Muscle layer of duodenum (tissue), 2 donors: ENCODE measurements at regions not wholly inside any gene's neighbourhood (a gene's known extent, or its start where the extent isn't known, plus 50 kb on each side); places are given as distances from the start of the nearest gene placed in this dataset.

ENCODE experiments used
- H3K27ac ChIP-seq: one replicate; pipeline ENCODE4 v1.7.0; 2013; ENCODE audit warnings: mild to moderate bottlenecking, low read length
- H3K27me3 ChIP-seq: one replicate; pipeline ENCODE4 v1.7.0; 2013; ENCODE audit warnings: low read depth, mild to moderate bottlenecking, control low read depth, low read length
- H3K36me3 ChIP-seq, 2 donors: one replicate each; pipeline ENCODE4 v1.7.0; 2013; ENCODE audit warnings: low read length in 2 of 2, control low read depth in 1 of 2, mild to moderate bottlenecking in 1 of 2; ENCODE audit not compliant: insufficient read depth in 2 of 2, control insufficient read depth in 1 of 2
- H3K4me1 ChIP-seq, 2 donors: one replicate each; pipeline ENCODE4 v1.7.0; 2013; ENCODE audit warnings: low read length in 2 of 2, mild to moderate bottlenecking in 2 of 2, control low read depth in 1 of 2, moderate library complexity in 1 of 2; ENCODE audit not compliant: insufficient read depth in 2 of 2, control insufficient read depth in 1 of 2
- H3K4me3 ChIP-seq, 2 donors: one replicate each; pipeline ENCODE4 v1.7.0; 2013; ENCODE audit warnings: low read length in 2 of 2, low read depth in 1 of 2, mild to moderate bottlenecking in 1 of 2
- H3K9me3 ChIP-seq, 2 donors: one replicate each; pipeline ENCODE4 v1.7.0; 2013; ENCODE audit warnings: low read length in 2 of 2, control low read depth in 1 of 2, mild to moderate bottlenecking in 1 of 2; ENCODE audit not compliant: control insufficient read depth in 1 of 2
- donor health status: healthy.

DNA sequence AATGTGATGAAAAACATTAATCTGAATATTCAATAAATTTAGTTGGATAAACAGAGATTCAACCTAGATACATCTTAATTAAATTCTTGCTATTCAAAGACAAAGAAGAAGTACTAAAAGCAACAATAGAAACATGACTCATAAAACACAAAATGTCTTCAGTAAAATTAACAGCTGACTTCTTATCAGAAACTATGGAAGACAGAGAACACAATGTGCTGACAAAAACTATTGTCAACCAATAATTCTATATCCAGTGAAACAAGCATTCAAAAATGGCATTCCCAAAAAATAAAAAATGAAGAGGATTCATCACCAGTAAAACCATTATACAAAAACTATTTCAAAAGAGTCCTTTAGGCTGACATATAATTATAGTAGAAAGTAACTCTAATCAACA is 400.5 kb upstream of the SORCS1 start:
- no peak overlapping the region for H3K4me3 ChIP-seq
- H3K4me1 ChIP-seq, result no peaks in the 10 kb centered on the region
- H3K27me3 ChIP-seq, result no peaks in the 10 kb centered on the region
- H3K9me3 ChIP-seq, result peaks cover 0 to 12% of the 10 kb centered on the region in 2 donors
- H3K27ac ChIP-seq, result no peak overlapping the region
- H3K36me3 ChIP-seq, result no peaks in the 10 kb centered on the region

DNA sequence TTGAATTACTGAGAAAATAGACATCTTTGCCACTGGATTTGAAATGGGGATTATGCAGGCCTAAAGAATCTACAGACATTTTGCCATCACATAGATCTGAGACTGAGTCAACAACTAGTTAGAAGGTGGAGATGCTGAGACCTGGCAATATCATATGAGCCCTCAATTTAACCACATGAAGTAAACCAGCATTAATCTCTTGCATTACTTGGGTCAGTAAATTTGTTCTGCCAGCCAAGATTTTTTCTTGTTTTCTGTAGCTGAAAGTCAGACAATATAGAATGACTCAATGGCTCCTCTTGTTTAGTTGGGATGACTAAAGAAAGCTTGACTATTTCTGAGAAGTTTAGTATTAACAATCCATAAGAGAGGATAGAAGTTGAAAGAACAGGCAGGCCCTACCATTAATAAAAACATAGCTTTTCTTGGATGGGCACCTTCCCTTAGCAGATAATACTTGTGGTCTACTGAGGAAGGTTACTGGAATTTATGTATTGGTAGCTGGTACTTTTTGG is 396.7 kb upstream of the SORCS1 start:
- Histone ChIP-seq H3K27ac (no peak overlapping the region), H3K9me3 (peaks cover 0 to 4% of the 10 kb centered on the region in 2 donors), H3K27me3 (no peaks in the 10 kb centered on the region), H3K36me3 (no peaks in the 10 kb centered on the region), H3K4me3 (no peak overlapping the region), H3K4me1 (no peaks in the 10 kb centered on the region)

DNA sequence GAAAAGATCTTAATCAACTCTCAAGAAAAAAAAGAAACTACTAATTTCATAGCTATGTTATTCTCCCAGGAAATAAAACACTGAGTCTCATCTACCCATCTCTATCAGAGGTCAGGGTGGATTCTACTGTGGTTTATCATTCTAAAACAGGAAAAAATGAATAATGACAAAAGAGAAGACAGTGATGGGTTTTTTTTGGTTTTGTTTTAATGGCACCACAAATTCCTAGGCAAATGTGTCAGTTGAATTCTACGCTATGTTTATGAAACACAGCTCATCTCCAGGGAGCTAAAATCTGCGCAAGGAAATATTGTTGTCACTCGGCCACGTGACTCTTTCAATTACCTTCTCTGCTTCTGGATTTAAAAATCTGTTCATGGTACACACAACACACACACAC is 393.4 kb upstream of the SORCS1 start:
- Histone ChIP-seq H3K36me3 (no peaks in the 10 kb centered on the region), H3K4me1 (peaks cover 0 to 4% of the 10 kb centered on the region in 2 donors), H3K4me3 (no peak overlapping the region), H3K27me3 (no peaks in the 10 kb centered on the region), H3K9me3 (no peaks in the 10 kb centered on the region), H3K27ac (no peak overlapping the region)

DNA sequence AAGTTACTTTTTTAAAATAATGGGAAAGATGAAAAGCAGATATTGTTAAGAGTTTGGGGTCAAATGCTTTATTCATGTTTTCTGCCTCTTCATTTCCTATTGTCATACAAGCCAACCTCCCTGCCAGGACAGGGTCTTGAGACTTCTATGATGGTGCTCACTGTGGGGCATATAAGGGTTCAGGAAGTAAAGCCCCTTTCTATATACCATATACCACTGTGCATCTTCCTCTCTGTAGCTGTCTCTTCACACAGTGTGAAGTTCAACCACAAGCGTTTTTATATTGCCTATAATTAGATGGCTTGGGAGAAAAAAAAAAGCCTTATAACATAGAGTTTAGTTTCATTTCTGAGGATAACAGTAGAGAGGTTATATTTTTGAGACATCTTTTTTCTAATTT is 389.8 kb upstream of the SORCS1 start:
- H3K27ac ChIP-seq, result no peak overlapping the region
- no peaks in the 10 kb centered on the region for H3K9me3 ChIP-seq
- peaks cover 0 to 4% of the 10 kb centered on the region in 2 donors for H3K4me1 ChIP-seq
- H3K4me3 ChIP-seq, result no peak overlapping the region
- H3K27me3 ChIP-seq, result no peaks in the 10 kb centered on the region
- H3K36me3 ChIP-seq, result no peaks in the 10 kb centered on the region

DNA sequence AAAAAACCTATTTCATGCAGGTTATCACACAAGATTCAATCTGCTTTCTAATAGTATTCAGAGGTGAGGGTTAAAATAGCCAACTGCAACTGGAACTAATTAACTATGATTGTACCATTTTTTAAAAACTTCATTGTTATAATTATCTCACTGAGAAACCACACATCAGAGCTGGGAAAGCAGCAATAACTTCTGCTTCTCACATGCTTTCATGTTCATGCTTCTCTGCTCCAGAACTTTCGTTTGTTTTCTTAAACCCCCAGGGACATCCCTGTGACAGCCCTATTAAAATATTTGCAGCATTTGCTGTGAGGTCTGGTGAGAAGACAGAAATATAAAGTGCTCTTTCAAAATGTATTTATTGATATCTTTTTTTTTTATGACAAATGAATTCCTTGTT is 389.0 kb upstream of the SORCS1 start:
- H3K4me3 ChIP-seq, result no peak overlapping the region
- H3K9me3 ChIP-seq, result no peaks in the 10 kb centered on the region
- no peaks in the 10 kb centered on the region for H3K36me3 ChIP-seq
- no peaks in the 10 kb centered on the region for H3K27me3 ChIP-seq
- H3K27ac ChIP-seq, result no peak overlapping the region
- H3K4me1 ChIP-seq, result peaks cover 0 to 4% of the 10 kb centered on the region in 2 donors

DNA sequence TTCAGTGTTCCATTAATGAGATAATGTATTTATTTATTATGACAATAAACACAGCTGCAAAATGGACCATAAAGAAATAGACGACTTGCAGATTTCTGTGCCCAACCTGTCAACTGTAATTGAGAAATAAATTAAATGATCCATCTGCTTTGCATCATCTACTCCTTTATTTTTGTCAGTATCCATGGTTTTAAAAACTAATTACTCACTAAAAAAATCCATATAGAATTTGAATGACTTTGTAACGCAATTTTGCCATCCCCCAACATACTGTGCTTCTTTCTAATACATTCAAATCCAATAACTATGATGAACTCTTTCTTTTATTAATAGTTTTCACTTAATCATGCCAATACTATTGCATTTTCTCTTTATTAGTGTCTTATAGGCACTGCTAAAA is 388.5 kb upstream of the SORCS1 start:
- Histone ChIP-seq H3K36me3 (no peaks in the 10 kb centered on the region), H3K27me3 (no peaks in the 10 kb centered on the region), H3K27ac (no peak overlapping the region), H3K9me3 (no peaks in the 10 kb centered on the region), H3K4me3 (no peak overlapping the region), H3K4me1 (peaks cover 0 to 4% of the 10 kb centered on the region in 2 donors)

DNA sequence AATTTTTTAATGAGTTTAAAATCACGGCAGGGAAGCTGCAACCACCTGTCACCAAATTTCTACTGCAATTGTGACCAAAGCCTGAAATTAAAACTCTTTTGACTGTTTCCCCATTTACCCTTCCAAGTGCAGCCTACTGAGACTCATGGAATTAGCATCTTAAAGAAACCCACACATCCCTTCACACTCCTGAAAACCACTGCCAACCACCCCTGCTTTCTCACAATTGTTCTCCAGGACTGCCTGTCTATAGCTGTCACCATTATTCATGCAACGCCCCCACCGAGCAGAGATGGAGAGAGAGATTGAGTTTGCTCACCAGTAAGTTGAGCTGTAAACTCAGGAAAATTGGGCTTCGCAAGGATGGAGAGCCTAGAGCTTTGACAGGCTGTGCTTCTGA is 383.8 kb upstream of the SORCS1 start:
- H3K4me1 ChIP-seq, result peaks cover 0 to 3% of the 10 kb centered on the region in 2 donors

DNA sequence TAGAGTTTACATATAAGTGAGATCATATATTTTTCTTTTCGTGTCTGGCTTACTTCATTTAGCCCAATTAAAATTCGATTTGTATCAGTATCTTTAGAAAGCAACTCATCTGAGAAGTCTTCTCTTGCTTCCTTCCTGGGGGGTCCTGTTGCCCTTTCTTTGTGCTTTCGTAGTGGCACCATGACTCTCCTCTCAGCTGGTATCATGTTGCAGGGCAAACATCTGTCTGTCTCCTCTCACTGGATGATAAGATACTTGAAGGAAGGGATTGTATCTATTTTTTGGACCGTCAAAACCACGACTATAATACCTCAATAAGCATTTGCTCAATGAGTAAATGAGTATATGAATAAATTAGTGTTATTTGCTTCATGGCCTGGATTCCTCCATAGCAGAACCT is 382.5 kb upstream of the SORCS1 start:
- H3K27ac ChIP-seq, result no peak overlapping the region
- H3K36me3 ChIP-seq, result no peaks in the 10 kb centered on the region
- H3K4me3 ChIP-seq, result no peak overlapping the region
- H3K9me3 ChIP-seq, result no peaks in the 10 kb centered on the region
- no peaks in the 10 kb centered on the region for H3K27me3 ChIP-seq
- H3K4me1 ChIP-seq, result no peaks in the 10 kb centered on the region

More for the DNA sequence above, 383.8 kb upstream of the SORCS1 start:
- Histone ChIP-seq H3K36me3 (no peaks in the 10 kb centered on the region), H3K27ac (no peak overlapping the region), H3K27me3 (no peaks in the 10 kb centered on the region), H3K9me3 (no peaks in the 10 kb centered on the region), H3K4me3 (no peak overlapping the region)

DNA sequence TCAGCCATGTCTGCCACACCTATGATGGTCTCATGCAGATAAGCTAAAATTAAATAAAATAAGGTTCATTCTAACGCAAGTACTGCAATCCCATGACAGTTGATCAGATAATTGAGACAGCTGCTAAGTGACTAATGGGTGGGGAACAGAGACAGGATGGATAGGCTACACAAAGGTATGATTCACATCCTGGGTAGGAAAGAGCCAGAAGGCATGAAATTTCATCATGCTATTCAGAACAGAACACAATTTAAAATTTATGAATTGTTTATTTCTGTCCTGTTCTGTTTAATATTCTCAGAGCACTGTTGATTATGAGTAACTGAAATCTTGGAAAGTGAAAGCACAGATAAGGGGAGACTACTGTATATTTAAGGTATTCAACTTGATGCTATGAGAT is 381.8 kb upstream of the SORCS1 start:
- Histone ChIP-seq H3K4me3 (no peak overlapping the region), H3K4me1 (no peaks in the 10 kb centered on the region), H3K27ac (no peak overlapping the region), H3K36me3 (no peaks in the 10 kb centered on the region), H3K27me3 (no peaks in the 10 kb centered on the region), H3K9me3 (no peaks in the 10 kb centered on the region)

DNA sequence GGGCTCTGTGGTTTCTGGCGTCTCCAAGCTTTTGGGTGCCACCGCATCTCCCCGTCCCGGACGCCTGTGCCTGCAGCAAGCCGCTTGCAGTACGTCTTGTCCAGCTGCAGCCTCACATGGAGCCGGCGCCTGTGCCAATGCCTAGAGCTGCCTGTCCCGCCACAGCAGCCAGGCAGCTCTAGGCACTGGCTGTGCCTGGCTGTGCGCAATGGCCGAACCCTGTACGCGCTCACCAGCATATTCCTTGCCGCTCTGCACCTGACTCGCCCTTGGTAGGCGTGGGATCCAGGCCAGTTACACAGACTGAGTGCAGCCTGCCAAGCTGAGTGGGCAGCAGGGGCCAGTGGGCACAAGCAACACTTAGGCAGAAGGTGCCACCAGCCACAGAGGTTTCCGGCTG is 381.2 kb upstream of the SORCS1 start:
- H3K27ac ChIP-seq, result no peak overlapping the region
- H3K4me3 ChIP-seq, result no peak overlapping the region
- no peaks in the 10 kb centered on the region for H3K9me3 ChIP-seq
- no peaks in the 10 kb centered on the region for H3K36me3 ChIP-seq
- no peaks in the 10 kb centered on the region for H3K4me1 ChIP-seq
- no peaks in the 10 kb centered on the region for H3K27me3 ChIP-seq

DNA sequence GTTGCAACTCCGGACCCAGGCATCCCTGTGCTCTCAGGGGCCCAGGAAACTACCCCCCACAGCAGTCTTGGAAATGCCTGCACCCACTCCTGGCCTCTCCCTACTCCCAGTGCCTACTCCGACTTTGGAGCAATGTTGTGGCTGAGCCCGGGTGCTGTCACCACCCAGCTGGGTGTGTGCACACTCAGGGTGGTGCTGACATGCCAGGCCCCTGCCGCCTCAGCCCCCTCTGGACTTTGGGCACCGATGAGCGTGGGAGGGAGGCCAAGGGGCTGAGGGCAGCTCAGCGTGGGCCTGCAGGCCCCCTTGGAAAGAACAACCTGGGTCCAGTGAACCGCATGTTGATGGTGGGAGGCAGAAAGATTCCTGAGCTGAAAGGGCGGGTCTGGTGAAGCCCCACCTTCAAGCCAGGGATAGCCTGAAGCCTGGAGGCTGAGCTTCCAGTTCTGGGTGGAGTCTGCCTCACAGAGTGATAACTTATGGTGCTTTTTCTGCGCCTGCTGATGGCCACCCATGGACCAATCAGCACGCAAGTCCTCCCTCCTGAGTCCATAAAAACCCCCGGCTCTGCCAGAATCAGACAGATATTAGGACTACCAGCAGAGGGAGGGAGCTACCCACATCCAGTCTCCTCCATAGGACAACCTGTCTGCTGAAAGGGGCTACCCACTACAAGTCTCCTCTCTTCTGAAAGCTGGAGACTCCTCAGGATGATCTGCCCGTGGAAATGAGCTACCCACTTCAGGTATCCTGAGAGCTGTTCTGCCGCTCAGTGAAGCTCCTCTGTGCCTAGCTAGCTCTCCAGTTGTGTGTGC is 380.4 kb upstream of the SORCS1 start:
- no peaks in the 10 kb centered on the region for H3K9me3 ChIP-seq
- H3K27ac ChIP-seq, result no peak overlapping the region
- no peaks in the 10 kb centered on the region for H3K27me3 ChIP-seq
- H3K4me1 ChIP-seq, result no peaks in the 10 kb centered on the region
- no peak overlapping the region for H3K4me3 ChIP-seq
- H3K36me3 ChIP-seq, result no peaks in the 10 kb centered on the region

DNA sequence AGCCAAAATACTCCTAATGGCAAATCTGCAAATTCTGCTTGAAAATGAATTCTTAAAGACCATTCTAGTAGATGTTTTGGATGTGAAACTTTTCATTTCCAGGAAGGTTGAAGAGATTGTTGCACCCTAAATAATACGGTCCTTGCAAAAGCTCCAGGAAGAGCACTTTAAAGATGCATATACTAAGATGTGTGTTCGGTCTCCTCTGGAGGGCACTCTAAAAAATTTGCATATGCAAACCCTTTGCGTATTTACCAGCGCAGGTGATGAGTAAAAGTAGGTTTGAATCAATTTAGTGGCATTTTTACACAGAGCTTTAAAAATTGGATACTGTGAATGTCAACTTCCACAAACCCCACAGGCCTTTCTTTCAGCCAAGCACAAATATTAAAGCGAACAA is 378.1 kb upstream of the SORCS1 start:
- Histone ChIP-seq H3K27ac (no peak overlapping the region), H3K36me3 (no peaks in the 10 kb centered on the region), H3K4me1 (no peaks in the 10 kb centered on the region)

More for the DNA sequence above, 378.1 kb upstream of the SORCS1 start:
- no peaks in the 10 kb centered on the region for H3K9me3 ChIP-seq
- H3K4me3 ChIP-seq, result no peak overlapping the region
- H3K27me3 ChIP-seq, result no peaks in the 10 kb centered on the region
